ENCODE measurements at regions not wholly inside any gene's neighbourhood (a gene's known extent, or its start where the extent isn't known, plus 50 kb on each side); places are given as distances from the start of the nearest gene placed in this dataset.

DNA sequence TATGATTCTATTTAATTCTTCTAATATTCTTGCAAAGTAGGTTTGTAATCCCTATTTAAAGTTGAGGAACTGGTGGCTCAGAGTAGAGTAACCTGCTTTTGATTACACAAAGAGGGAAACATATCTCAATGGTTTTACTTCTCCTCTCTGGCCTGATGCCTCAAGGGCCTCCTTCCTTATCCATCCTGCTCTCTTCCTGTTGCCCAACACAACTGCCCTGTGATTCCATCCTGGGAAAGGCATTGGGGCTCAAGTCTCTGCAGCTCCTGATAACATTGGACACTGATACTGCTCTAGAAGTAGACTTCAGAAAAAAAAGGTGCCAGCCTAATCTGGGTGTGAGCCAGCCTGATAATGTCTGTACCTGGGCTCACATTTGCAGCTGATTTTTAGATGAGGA lies 75.8 kb downstream of the RDH14 start:
- TF ChIP-seq, protein P1, sequence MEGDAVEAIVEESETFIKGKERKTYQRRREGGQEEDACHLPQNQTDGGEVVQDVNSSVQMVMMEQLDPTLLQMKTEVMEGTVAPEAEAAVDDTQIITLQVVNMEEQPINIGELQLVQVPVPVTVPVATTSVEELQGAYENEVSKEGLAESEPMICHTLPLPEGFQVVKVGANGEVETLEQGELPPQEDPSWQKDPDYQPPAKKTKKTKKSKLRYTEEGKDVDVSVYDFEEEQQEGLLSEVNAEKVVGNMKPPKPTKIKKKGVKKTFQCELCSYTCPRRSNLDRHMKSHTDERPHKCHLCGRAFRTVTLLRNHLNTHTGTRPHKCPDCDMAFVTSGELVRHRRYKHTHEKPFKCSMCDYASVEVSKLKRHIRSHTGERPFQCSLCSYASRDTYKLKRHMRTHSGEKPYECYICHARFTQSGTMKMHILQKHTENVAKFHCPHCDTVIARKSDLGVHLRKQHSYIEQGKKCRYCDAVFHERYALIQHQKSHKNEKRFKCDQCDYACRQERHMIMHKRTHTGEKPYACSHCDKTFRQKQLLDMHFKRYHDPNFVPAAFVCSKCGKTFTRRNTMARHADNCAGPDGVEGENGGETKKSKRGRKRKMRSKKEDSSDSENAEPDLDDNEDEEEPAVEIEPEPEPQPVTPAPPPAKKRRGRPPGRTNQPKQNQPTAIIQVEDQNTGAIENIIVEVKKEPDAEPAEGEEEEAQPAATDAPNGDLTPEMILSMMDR (IDR thresholded peaks at IDR 0.05), result no peak
- no peak for TF ChIP-seq POLR2A (IDR thresholded peaks at IDR 0.05)
